ENCODE measurements at regions not wholly inside any gene's neighbourhood (a gene's known extent, or its start where the extent isn't known, plus 50 kb on each side); places are given as distances from the start of the nearest gene placed in this dataset.
A peak's percentile ranks its signal among the peaks of the same experiment; 100 is the strongest.

GRCh38 chr3:173221010-173221409 is 80.0 kb upstream of the SPATA16 start:
- no peak overlapping the region for H3K9ac ChIP-seq (ENCODE audit: control insufficient read depth, insufficient read depth, low read length)
- ChIA-PET RAD21 (ENCODE audit: unreplicated experiment) (no interaction called here), POLR2A (no interaction called here), SMC1A (ENCODE audit: uncharacterized antibody, unreplicated experiment) (no interaction called here), CTCF (no interaction called here)
- H3K4me1 ChIP-seq (ENCODE audit: control insufficient read depth, insufficient read depth, low read length): no peaks in the 10 kb centered on the region
- H3K9me3 ChIP-seq (replicated peaks; ENCODE audit: control insufficient read depth, insufficient read depth, low read length): no peaks in the 10 kb centered on the region
- H3K36me3 ChIP-seq (ENCODE audit: control insufficient read depth in 2 of 2, insufficient read depth in 2 of 2, low read length in 1 of 2): no peaks in the 10 kb centered on the region
- no peak for DNase-seq (ENCODE audit: low read depth, low spot score)
- ATAC-seq: peak; percentile 34; the same call in 1 of the 3 replicates
- intact Hi-C loops (cut with micrococcal nuclease; ENCODE audit: unreplicated experiment) (no loop called here), in situ Hi-C loops (cut with MboI) (no loop called here)
- FAIRE-seq: no peak
- no peaks in the 10 kb centered on the region for H3K27me3 ChIP-seq (replicated peaks in 1 of 2; ENCODE audit: control insufficient read depth in 2 of 2, insufficient read depth in 2 of 2, low read length in 1 of 2)
- no peak overlapping the region for H2AFZ ChIP-seq (ENCODE audit: control insufficient read depth, low read depth, low read length)
- H4K20me1 ChIP-seq (ENCODE audit: control insufficient read depth, insufficient read depth): no peaks in the 10 kb centered on the region
- BruUV-seq (replicated peaks): no TSS peak
- no peak overlapping the region for H3K4me3 ChIP-seq
- WGBS (ENCODE audit: insufficient coverage, insufficient replicate concordance, low lambda C conversion rate, missing lambda C conversion rate): 0% methylated on average over 1 of the region's 1 CpG
- no peaks in the 10 kb centered on the region for H3K79me2 ChIP-seq (ENCODE audit: control insufficient read depth, insufficient read depth, low read length)
- TF ChIP-seq RFX5 (IDR thresholded peaks at IDR 0.05; ENCODE audit: low read depth, low read length): no peak
- TF ChIP-seq ZNF207 (IDR thresholded peaks at IDR 0.05; ENCODE audit: borderline replicate concordance): no peak
- TF ChIP-seq TCF12 (IDR thresholded peaks at IDR 0.05; ENCODE audit: low read depth, low read length): no peak
- TF ChIP-seq CHD1 (IDR thresholded peaks at IDR 0.05; ENCODE audit: low read depth, low read length): no peak
- no peak for TF ChIP-seq PAX8 (IDR thresholded peaks at IDR 0.05)
- no peak for TF ChIP-seq KAT2A (conservative IDR thresholded peaks at IDR 0.05; ENCODE audit: control insufficient read depth, low read depth, low read length)
- 0 out of 2 replicates have a peak, but pooled peaks have one; percentile 27 for TF ChIP-seq RAD21 (IDR thresholded peaks at IDR 0.05; ENCODE audit: insufficient read depth, low read depth, low read length)
- TF ChIP-seq STAT1 (conservative IDR thresholded peaks at IDR 0.05): no peak
- TF ChIP-seq PAX5 (IDR thresholded peaks at IDR 0.05; ENCODE audit: borderline replicate concordance, low read depth, low read length): no peak
- TF ChIP-seq, protein P1, sequence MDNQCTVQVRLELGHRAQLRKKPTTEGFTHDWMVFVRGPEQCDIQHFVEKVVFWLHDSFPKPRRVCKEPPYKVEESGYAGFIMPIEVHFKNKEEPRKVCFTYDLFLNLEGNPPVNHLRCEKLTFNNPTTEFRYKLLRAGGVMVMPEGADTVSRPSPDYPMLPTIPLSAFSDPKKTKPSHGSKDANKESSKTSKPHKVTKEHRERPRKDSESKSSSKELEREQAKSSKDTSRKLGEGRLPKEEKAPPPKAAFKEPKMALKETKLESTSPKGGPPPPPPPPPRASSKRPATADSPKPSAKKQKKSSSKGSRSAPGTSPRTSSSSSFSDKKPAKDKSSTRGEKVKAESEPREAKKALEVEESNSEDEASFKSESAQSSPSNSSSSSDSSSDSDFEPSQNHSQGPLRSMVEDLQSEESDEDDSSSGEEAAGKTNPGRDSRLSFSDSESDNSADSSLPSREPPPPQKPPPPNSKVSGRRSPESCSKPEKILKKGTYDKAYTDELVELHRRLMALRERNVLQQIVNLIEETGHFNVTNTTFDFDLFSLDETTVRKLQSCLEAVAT (IDR thresholded peaks at IDR 0.05): no peak
- TF ChIP-seq CTCF (IDR thresholded peaks at IDR 0.05 in 2 of 3, conservative IDR thresholded peaks at IDR 0.05 in 1 of 3; ENCODE audit: control insufficient read depth in 2 of 3, extremely low read depth in 1 of 3, insufficient read depth in 1 of 3, low read depth in 3 of 3, low read length in 3 of 3): peak; percentile 28 to 36 (median 30); a peak in 3 of 6 replicates
- no peak for TF ChIP-seq ZNF384 (IDR thresholded peaks at IDR 0.05; ENCODE audit: borderline replicate concordance, low read depth, low read length)
- no peak overlapping the region for H3K4me2 ChIP-seq (ENCODE audit: control insufficient read depth, insufficient read depth)
- H3K27ac ChIP-seq (ENCODE audit: control insufficient read depth, insufficient read depth): no peak overlapping the region
